Brain microvascular endothelial cell (primary cell): ENCODE measurements at regions not wholly inside any gene's neighbourhood (a gene's known extent, or its start where the extent isn't known, plus 50 kb on each side); places are given as distances from the start of the nearest gene placed in this dataset.
"Not testable (repeated sequence)": the region's sequence is repeated elsewhere in the genome, so short reads cannot be mapped to it uniquely, and the experiment has no call there.

Experiments
- DNase-seq: peaks from one replicate; pipeline ENCODE4 v3.0.0-alpha.2; 2020
- H3K27ac ChIP-seq: fragments of 250-450 bp; sonication (Bioruptor Pico); 2 replicates; pipeline ENCODE4 v1.5.1; 2020; ENCODE audit warnings: mild to moderate bottlenecking, moderate library complexity
- H3K27me3 ChIP-seq: fragments of 250-450 bp; sonication (Bioruptor Pico); replicated peaks from 2 replicates; pipeline ENCODE4 v1.5.1; 2020; ENCODE audit warnings: mild to moderate bottlenecking
- H3K36me3 ChIP-seq: fragments of 250-450 bp; sonication (Bioruptor Pico); replicated peaks from 2 replicates; pipeline ENCODE4 v1.5.1; 2020; ENCODE audit warnings: mild to moderate bottlenecking
- H3K4me3 ChIP-seq: 2 replicates; pipeline ENCODE4 v1.5.1; 2011; ENCODE audit warnings: low read depth, mild to moderate bottlenecking, control low read depth, low read length, moderate library complexity
- in situ Hi-C: cut with HindIII; loops from 2 replicates; pipeline ENCODE4 v1.10.0; 2017; ENCODE audit warnings: low sequenced_read_pairs, low pct_ligation_motif_present
- TF ChIP-seq, protein P1 (sequence below): IDR thresholded peaks from 2 replicates; pipeline ENCODE4 v1.5.1; 2011; ENCODE audit warnings: low read depth, mild to moderate bottlenecking, moderate library complexity, low read length, control low read depth, inconsistent platforms; ENCODE audit errors: missing control alignments

DNA sequence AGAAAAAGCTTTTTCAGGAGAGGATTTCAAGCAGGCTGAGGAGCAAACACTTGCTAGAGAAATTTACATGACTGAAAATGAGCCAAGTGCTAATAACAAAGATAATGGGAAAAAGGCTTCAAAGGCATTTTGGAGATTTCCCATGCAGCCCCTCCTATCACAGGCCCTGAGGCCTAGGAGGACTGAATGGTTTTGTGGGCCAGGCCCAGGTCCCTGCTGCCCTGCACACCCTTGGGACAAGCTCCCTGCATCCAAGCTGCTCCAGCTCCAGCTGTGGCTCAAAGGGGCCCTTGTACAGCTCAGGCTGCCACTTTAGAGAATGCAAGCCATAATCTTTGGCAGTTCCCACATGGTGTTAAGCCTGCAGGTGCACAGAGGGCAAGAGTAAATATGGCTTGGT is 154.0 kb upstream of the LMNTD1 start:
- H3K27ac ChIP-seq: no peak overlapping the region
- no peak for DNase-seq
- TF ChIP-seq, protein P1, sequence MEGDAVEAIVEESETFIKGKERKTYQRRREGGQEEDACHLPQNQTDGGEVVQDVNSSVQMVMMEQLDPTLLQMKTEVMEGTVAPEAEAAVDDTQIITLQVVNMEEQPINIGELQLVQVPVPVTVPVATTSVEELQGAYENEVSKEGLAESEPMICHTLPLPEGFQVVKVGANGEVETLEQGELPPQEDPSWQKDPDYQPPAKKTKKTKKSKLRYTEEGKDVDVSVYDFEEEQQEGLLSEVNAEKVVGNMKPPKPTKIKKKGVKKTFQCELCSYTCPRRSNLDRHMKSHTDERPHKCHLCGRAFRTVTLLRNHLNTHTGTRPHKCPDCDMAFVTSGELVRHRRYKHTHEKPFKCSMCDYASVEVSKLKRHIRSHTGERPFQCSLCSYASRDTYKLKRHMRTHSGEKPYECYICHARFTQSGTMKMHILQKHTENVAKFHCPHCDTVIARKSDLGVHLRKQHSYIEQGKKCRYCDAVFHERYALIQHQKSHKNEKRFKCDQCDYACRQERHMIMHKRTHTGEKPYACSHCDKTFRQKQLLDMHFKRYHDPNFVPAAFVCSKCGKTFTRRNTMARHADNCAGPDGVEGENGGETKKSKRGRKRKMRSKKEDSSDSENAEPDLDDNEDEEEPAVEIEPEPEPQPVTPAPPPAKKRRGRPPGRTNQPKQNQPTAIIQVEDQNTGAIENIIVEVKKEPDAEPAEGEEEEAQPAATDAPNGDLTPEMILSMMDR: no peak
- H3K27me3 ChIP-seq: no peaks in the 10 kb centered on the region
- H3K36me3 ChIP-seq: no peaks in the 10 kb centered on the region
- in situ Hi-C loops: no loop called here
- H3K4me3 ChIP-seq: no peak overlapping the region

DNA sequence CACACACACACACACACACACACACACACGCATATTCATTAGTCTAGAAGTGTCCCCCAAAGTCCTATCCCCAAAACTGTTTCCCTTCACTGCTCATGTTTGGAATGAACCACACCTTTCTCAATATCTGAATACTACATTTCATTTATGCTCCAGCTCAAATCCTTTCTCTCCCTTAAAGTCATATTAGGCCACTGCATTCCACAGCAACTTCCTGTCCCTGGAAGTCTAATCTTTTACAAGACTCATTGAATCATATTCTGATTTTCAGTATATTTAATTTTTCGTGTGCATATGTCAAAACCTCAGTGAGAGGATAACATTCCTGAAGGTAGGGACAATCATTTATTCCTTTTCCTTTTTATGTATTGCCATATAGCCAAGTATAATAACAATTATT is 155.6 kb upstream of the LMNTD1 start:
- Histone ChIP-seq H3K4me3 (no peak overlapping the region), H3K27me3 (no peaks in the 10 kb centered on the region), H3K36me3 (no peaks in the 10 kb centered on the region), H3K27ac (no peak overlapping the region)
- TF ChIP-seq, protein P1: no peak
- in situ Hi-C loops: no loop called here
- DNase-seq: no peak

DNA sequence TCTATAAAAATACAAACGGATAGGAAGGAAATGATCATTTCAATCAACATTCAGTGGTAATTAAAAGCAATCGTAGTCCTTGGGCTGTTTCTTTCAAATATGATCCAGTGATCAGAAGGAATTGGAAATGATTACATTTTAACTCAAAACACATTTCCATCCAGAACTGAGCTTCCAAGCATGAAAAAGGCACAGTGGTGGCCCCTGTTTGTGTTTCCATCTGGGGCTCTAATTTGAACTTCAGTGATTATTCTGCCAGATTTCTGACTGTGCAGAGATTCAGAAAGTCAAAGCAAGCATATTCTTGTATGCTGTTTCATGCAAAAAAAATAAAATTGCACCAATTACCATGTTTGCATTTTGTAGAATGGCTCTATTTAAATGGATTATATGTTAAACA is 157.0 kb upstream of the LMNTD1 start:
- no peaks in the 10 kb centered on the region for H3K36me3 ChIP-seq
- no peak for DNase-seq
- no peak overlapping the region for H3K4me3 ChIP-seq
- H3K27me3 ChIP-seq: no peaks in the 10 kb centered on the region
- TF ChIP-seq, protein P1: no peak
- in situ Hi-C loops: no loop called here
- H3K27ac ChIP-seq: no peak overlapping the region

DNA sequence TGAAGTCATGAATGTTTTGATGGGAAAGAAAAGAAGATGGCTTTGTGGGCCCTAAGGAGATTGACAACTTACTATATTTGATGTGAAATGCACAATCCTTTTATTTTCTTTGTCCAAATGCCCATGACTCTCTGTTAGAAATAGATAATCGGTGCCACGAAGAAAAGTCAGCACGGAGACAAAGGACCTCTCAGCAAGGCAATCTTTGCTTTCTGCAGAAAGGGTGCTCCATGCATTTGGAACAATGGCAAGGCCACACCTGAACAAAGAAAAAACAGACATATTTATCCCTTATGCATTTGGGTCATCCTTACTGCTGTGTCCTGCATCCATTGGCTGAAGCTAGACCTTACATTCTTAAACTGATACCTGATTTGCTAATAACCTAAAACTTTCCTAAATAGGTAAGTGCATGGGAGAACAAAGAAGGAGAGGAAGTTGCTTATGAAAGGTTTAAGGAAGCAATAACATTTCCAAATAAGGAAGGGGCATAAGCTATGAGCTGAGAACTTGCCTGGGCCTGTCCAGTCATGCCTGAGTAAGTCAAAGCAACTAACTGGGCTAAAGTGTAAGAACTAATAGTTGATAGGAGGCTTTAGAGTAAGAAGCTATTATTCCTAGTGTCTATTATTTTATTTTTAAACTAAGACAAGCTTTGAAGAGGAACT is 158.0 kb upstream of the LMNTD1 start:
- H3K4me3 ChIP-seq, H3K27ac ChIP-seq, H3K27me3 ChIP-seq, DNase-seq, H3K36me3 ChIP-seq, in situ Hi-C loops: not testable (repeated sequence)

DNA sequence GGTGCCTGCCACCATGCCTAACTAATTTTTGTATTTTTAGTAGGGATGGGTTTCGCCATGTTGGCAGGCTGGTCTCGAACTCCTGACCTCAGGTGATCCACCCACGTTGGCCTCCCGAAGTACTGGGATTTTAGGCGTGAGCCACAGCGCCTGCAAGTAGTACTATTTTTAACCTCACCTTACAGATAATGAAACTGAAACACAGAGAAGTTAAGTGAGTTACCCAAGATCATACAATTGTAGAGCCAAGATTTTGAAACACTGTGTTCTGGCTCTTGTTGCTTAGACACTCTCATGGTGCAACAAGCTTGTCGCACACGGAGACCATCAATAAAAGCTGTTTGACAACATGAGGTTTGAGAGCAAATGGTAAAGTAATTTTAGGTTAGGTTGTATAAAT is 159.1 kb upstream of the LMNTD1 start:
- Histone ChIP-seq H3K36me3 (no peaks in the 10 kb centered on the region), H3K4me3 (no peak overlapping the region), H3K27me3 (no peaks in the 10 kb centered on the region), H3K27ac (no peak overlapping the region)
- no peak for DNase-seq
- TF ChIP-seq, protein P1: no peak
- in situ Hi-C loops: no loop called here

DNA sequence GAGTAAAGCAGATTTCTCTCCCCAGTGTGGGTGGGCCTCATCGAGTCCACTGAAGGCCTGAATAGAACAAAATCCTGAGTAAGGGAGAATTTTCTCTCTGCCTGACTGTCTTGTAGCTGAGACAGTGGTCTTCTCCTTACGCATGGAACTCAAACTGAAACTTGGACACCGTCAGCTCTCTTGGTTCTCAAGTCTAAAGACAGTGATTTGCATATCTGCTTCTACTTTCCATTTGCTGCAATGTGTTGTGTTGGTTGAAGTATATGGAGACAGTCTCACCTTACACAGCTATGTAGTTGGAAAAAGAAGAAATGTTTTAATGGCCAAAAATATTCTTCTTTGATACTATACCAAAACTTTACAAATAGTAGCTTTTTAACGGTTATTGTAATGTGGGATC is 160.2 kb upstream of the LMNTD1 start:
- in situ Hi-C loops: no loop called here
- Histone ChIP-seq H3K27me3 (no peaks in the 10 kb centered on the region), H3K27ac (no peak overlapping the region), H3K36me3 (no peaks in the 10 kb centered on the region), H3K4me3 (no peak overlapping the region)
- TF ChIP-seq, protein P1: no peak
- DNase-seq: no peak
